Panc1 (cell line): ENCODE measurements at regions not wholly inside any gene's neighbourhood (a gene's known extent, or its start where the extent isn't known, plus 50 kb on each side); places are given as distances from the start of the nearest gene placed in this dataset.

Experiments
- CTCF ChIP-seq: fragments of 450-650 bp; IDR thresholded peaks from 2 replicates; pipeline ENCODE4 v1.5.1; 2017; ENCODE audit warnings: mild to moderate bottlenecking
- POLR2AphosphoS5 ChIP-seq: IDR thresholded peaks from 2 replicates; pipeline ENCODE4 v1.6.1; 2012; ENCODE audit warnings: mild to moderate bottlenecking, low read depth, low read length, moderate library complexity
- REST ChIP-seq, 2 experiments: IDR thresholded peaks; 2 replicates each; pipeline ENCODE4 v1.6.1; 2011 to 2012; ENCODE audit warnings: low read depth in 2 of 2, control low read depth in 1 of 2, low read length in 1 of 2, mild to moderate bottlenecking in 1 of 2, moderate library complexity in 1 of 2; ENCODE audit not compliant: insufficient read depth in 1 of 2
- SIN3A ChIP-seq: IDR thresholded peaks from 2 replicates; pipeline ENCODE4 v1.6.1; 2012; ENCODE audit warnings: low read depth, mild to moderate bottlenecking, low read length, moderate library complexity, borderline replicate concordance; ENCODE audit not compliant: insufficient read depth
- TCF7L2 ChIP-seq: IDR thresholded peaks from 2 replicates; pipeline ENCODE4 v1.6.1; 2011; ENCODE audit warnings: mild to moderate bottlenecking, low read depth, low read length, inconsistent platforms

DNA sequence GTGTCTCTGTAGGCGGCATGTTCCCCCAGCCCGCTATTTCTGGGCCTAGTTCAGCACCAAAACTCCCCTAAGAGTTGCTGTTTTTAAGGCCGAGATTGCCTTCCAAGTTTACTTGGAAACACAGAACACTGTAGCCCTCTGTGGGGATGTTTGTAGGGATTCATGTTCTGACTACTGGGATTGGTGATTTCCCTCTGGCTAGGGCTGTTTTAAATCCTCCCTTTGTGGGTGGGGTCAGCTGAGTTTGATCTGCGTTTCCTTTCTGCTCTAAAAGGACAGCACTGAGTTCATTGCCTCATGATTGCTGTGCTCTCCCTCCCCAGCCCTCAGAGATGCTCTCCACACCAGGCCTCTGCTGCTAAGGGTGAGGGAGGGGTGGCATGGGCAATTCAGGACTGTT is 640.6 kb upstream of the DPPA4 start:
- TF ChIP-seq CTCF (no peak), SIN3A (no peak), TCF7L2 (no peak), REST (IDR thresholded peaks at IDR 0.05; ENCODE audit: insufficient read depth in 1 of 2, low read depth in 2 of 2, low read length in 1 of 2) (no peak), POLR2AphosphoS5 (no peak)
